HL-60 (cell line): ENCODE measurements at regions not wholly inside any gene's neighbourhood (a gene's known extent, or its start where the extent isn't known, plus 50 kb on each side); places are given as distances from the start of the nearest gene placed in this dataset.

Source experiments
- GABPA ChIP-seq: IDR thresholded peaks from 2 replicates; pipeline ENCODE4 v1.6.1; 2012; ENCODE audit warnings: low read depth
- POLR2AphosphoS5 ChIP-seq: IDR thresholded peaks from 2 replicates; pipeline ENCODE4 v1.6.1; 2012; ENCODE audit warnings: low read depth
- TF ChIP-seq, protein P1 (sequence below): IDR thresholded peaks from one replicate; pipeline ENCODE4 v1.5.1; 2011; ENCODE audit warnings: low read length, control low read depth, inconsistent platforms; ENCODE audit not compliant: insufficient read depth
- TF ChIP-seq, protein P2 (sequence below): IDR thresholded peaks from 2 replicates; pipeline ENCODE4 v1.6.1; 2012; ENCODE audit warnings: low read depth; ENCODE audit not compliant: insufficient replicate concordance

DNA sequence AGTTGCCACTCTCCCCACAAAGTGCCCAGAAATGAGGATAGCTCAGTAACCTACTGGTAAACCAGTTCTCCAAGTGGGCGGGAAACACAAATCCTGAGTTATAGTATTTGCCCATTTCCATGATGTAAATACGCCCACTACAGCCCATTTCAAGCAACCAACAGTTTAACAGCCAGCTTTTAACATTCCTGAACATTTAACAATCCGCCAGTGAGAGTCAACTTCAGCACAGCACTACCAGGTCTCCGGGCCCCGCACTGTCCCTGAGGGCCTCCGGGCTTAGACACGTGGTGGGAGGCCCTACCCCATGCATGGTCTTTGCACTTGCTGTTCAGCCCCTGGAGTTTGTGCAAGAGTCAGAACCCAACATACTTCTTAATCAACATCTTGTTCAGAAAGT lies 132.0 kb upstream of the CTTNBP2NL start:
- TF ChIP-seq, protein P1, sequence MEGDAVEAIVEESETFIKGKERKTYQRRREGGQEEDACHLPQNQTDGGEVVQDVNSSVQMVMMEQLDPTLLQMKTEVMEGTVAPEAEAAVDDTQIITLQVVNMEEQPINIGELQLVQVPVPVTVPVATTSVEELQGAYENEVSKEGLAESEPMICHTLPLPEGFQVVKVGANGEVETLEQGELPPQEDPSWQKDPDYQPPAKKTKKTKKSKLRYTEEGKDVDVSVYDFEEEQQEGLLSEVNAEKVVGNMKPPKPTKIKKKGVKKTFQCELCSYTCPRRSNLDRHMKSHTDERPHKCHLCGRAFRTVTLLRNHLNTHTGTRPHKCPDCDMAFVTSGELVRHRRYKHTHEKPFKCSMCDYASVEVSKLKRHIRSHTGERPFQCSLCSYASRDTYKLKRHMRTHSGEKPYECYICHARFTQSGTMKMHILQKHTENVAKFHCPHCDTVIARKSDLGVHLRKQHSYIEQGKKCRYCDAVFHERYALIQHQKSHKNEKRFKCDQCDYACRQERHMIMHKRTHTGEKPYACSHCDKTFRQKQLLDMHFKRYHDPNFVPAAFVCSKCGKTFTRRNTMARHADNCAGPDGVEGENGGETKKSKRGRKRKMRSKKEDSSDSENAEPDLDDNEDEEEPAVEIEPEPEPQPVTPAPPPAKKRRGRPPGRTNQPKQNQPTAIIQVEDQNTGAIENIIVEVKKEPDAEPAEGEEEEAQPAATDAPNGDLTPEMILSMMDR, result no peak
- TF ChIP-seq, protein P2, sequence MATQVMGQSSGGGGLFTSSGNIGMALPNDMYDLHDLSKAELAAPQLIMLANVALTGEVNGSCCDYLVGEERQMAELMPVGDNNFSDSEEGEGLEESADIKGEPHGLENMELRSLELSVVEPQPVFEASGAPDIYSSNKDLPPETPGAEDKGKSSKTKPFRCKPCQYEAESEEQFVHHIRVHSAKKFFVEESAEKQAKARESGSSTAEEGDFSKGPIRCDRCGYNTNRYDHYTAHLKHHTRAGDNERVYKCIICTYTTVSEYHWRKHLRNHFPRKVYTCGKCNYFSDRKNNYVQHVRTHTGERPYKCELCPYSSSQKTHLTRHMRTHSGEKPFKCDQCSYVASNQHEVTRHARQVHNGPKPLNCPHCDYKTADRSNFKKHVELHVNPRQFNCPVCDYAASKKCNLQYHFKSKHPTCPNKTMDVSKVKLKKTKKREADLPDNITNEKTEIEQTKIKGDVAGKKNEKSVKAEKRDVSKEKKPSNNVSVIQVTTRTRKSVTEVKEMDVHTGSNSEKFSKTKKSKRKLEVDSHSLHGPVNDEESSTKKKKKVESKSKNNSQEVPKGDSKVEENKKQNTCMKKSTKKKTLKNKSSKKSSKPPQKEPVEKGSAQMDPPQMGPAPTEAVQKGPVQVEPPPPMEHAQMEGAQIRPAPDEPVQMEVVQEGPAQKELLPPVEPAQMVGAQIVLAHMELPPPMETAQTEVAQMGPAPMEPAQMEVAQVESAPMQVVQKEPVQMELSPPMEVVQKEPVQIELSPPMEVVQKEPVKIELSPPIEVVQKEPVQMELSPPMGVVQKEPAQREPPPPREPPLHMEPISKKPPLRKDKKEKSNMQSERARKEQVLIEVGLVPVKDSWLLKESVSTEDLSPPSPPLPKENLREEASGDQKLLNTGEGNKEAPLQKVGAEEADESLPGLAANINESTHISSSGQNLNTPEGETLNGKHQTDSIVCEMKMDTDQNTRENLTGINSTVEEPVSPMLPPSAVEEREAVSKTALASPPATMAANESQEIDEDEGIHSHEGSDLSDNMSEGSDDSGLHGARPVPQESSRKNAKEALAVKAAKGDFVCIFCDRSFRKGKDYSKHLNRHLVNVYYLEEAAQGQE, result no peak
- TF ChIP-seq POLR2AphosphoS5, result no peak
- TF ChIP-seq GABPA, result no peak
